Choroid plexus epithelial cell (primary cell): ENCODE measurements at regions not wholly inside any gene's neighbourhood (a gene's known extent, or its start where the extent isn't known, plus 50 kb on each side); places are given as distances from the start of the nearest gene placed in this dataset.

ENCODE experiments used
- DNase-seq: peaks from one replicate; pipeline ENCODE4 v3.0.0-alpha.2; 2010; ENCODE audit warnings: low read depth
- H3K4me3 ChIP-seq: 2 replicates; pipeline ENCODE4 v1.5.1; 2011; ENCODE audit warnings: low read depth, mild to moderate bottlenecking, control low read depth, low read length, moderate library complexity
- TF ChIP-seq, protein P1 (sequence below): conservative IDR thresholded peaks from 2 replicates; pipeline ENCODE4 v1.5.1; 2011; ENCODE audit warnings: low read depth, mild to moderate bottlenecking, control low read depth, inconsistent platforms, low read length, moderate library complexity

GRCh38 chrX:45614853-45615252, 414.2 kb upstream of the DIPK2B start:
- TF ChIP-seq, protein P1, sequence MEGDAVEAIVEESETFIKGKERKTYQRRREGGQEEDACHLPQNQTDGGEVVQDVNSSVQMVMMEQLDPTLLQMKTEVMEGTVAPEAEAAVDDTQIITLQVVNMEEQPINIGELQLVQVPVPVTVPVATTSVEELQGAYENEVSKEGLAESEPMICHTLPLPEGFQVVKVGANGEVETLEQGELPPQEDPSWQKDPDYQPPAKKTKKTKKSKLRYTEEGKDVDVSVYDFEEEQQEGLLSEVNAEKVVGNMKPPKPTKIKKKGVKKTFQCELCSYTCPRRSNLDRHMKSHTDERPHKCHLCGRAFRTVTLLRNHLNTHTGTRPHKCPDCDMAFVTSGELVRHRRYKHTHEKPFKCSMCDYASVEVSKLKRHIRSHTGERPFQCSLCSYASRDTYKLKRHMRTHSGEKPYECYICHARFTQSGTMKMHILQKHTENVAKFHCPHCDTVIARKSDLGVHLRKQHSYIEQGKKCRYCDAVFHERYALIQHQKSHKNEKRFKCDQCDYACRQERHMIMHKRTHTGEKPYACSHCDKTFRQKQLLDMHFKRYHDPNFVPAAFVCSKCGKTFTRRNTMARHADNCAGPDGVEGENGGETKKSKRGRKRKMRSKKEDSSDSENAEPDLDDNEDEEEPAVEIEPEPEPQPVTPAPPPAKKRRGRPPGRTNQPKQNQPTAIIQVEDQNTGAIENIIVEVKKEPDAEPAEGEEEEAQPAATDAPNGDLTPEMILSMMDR = no peak
- DNase-seq = no peak
- no peak overlapping the region for H3K4me3 ChIP-seq

DNA sequence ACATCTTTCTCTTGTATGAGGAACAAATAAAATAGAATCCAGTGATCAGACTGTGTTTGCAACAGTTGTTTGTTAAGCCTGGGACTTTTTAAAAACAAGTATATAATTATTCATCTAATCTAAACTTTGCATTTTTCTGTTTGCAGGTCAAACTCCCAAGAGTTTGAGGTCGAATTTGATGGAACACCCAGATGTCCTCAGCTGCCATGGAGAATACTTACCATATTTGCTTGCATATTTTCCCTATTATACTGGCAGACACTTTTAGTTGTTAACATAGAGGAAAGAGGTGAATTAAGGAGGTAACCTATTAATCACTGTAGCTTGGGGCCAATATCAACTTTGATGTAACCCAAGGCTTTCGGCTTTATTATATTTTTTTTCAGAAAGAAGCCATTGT, 401.5 kb upstream of the DIPK2B start:
- TF ChIP-seq, protein P1 = no peak
- H3K4me3 ChIP-seq = no peak overlapping the region
- peak; percentile 68 for DNase-seq

DNA sequence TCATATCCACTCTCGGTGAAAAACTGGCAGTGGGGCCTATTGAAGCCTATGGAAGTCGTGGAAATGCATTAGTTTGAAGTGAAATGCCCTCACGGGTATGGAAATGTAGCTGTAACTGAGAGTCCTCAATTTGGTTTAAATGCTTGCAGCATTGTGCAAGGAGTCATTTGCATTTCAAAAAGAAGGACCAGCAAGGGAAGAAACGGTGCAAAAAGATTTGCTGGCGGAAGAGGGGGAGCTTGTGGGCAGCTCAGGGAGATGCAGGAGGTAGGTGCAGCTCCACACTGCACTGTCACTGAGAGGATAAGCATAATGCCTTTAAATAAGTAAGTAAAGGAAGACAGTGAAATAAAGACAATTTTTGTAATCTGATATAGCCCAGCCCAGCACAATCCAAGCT, 400.4 kb upstream of the DIPK2B start:
- no peak for DNase-seq
- H3K4me3 ChIP-seq = no peak overlapping the region
- TF ChIP-seq, protein P1 = no peak

GRCh38 chrX:45598861-45599260, 398.2 kb upstream of the DIPK2B start:
- no peak overlapping the region for H3K4me3 ChIP-seq
- DNase-seq = peak; percentile 88
- TF ChIP-seq, protein P1 = no peak

DNA sequence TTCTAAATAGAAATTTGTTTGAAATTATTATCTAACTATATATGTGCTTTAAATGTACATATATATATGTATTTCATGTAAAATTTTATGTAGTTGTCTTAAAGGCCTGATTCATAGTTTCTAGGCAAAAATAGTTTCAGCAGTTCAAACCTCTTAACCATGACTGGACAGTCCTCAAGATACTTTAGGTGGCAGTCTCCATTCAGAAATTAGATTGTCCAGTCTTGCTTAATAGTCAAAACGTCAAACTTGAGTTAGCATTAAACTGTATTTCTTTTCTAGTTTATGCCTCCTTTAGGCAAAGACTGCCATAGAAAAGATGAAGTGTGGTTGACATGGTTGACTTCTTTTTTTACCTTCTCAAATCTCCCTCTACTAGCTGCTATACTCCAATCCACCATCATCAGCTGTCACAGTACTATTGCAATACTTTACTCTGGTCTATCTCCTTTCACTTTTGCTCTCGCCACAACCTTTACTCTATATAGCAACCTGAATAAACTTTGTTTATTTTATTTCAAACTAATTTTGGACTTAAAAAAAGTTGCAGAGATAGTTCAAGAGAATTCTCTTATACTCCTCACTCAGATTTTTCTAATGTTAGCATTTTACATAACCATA, 395.6 kb upstream of the DIPK2B start:
- DNase-seq = peak; percentile 45
- no peak overlapping the region for H3K4me3 ChIP-seq
- TF ChIP-seq, protein P1 = no peak

- H3K4me3 ChIP-seq = no peak overlapping the region
- TF ChIP-seq, protein P1 = no peak
- peak; percentile 19 for DNase-seq
Observed at GRCh38 chrX:45592101-45592500, 391.4 kb upstream of the DIPK2B start.

GRCh38 chrX:45591650-45592049, 391.0 kb upstream of the DIPK2B start:
- no peak overlapping the region for H3K4me3 ChIP-seq
- DNase-seq = no peak
- TF ChIP-seq, protein P1 = no peak
